Inferior parietal cortex (tissue), 1 donor: ENCODE measurements at regions not wholly inside any gene's neighbourhood (a gene's known extent, or its start where the extent isn't known, plus 50 kb on each side); places are given as distances from the start of the nearest gene placed in this dataset.
"Not testable (repeated sequence)": the region's sequence is repeated elsewhere in the genome, so short reads cannot be mapped to it uniquely, and the experiment has no call there.

Experiments
- DNase-seq: peaks from one replicate; pipeline ENCODE4 v3.0.0-alpha.2; 2016; ENCODE audit errors: extremely low spot score

DNA sequence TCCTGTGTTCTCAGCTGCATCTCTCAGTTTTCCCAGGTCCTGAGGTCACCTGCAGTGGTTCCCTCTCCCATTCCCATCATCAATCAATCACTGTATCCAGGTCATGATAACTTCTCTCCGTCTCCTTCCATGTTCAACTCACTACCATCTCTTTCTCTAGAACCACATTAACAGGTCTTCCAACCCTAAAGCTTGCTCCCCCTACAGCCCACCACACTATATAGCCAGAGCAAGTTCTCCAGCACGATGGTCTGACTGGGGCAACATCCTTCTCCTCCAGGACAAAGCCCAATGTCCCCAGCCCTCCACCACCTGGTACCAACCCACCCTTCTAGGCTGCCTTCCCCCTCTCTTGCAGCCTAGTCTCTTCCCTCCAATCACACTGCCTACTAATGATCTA lies 241.6 kb downstream of the CDK5RAP2 start:
- no peak for DNase-seq

DNA sequence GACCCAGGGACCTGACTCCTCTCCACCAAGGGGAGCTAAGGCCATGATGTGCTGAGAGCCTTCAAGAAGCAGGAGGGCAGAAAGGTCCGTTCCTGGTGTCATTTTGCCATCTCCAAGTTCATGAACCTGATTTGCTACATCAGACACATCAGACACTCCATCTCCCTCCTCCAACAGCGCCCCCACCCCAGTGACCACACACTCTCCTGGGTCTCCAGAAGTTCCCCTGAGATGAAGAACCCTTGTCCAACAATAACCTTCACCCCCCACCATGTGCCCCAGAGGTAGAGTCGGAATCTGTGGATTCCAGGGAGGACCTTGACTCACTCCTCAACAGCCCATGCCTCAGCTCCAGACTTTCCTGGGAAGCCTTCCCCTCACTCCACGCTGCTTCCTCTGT lies 242.8 kb downstream of the CDK5RAP2 start:
- no peak for DNase-seq

DNA sequence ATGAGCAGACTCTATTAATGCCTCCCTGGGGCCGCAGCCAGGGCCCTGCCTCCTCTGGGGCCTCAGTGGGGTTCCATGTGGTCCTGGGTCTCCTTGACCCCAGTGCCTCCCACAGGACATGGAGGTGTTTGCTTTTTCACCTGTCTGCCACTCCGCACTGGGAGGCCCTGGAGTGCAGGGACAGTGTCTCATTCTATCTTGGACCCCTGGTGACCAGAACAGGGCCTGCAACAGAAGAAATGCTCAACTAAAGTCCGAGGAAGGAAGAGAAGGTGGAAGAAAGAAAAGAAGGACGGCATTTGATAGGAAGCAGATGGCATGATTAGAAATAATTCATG lies 243.2 kb downstream of the CDK5RAP2 start:
- no peak for DNase-seq

DNA sequence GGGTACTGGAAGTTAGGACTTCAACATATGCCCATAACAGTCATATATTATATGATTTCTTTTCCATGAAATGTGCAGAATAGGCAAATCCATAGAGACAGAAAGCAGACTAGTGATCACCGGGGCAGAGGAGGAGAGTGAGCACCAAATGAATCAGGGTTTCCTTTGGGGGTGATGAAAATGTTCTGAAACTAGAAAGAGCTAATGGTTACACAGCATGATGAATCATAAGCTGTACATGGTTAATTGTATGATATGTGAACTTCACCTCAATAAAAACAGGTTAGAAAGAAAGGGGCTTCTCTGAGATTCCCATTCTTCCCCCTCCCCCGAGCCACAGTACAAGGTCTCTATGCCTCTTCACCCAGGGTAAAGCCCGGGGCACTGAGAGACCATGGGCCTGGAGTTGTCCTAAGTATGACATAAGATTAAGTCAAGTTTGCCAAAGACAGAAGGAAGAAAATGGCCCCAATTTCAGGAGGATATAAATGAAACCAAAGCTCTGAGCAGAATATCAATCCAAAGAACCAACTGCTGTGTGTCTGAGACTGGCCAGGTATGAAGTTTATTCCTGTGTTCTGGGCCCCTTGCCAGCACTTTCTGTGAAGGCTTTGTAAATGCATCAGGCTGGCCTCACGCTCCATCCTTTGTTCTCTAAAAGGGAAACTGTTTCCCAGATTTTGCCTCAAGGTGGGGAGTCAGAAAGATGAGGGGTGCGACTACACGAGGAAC lies 243.8 kb downstream of the CDK5RAP2 start:
- no peak for DNase-seq

DNA sequence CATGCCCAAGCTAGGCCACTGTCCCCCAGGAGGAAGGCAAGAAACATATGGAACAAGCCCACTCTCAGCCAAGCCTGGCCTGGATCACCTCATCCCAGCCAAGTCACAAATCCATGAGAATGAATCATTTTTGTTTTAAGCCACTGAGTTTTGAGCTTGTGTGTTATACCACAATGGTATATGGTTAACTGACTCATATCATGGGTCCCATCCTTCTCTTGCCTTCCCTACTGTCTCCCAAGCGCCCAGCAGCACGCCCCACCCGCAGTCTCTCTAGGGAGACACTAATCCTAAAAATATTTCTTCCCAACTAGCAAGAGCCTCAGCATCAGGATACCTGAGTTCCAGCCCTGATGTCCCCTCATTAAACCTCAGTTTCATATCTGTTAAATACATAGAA lies 248.1 kb downstream of the CDK5RAP2 start:
- no peak for DNase-seq

DNA sequence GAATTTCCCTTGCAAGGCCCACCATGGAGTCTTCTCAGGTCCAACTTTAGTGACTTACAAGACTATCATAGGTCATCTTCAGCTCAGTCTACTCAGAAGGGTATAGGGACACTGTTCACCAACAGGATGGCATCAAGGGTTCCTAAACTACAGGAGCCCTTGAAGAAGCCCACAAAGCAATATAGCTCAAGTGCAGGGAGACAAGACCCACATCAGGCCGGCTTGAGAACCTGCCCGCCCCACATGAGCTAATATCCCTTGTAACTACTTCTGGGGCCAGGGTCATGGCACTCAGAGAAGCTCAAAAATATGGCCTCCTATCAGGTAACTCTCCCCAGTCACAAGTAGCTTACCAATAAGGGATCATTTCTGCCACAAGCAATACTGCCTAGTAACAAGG lies 249.9 kb downstream of the CDK5RAP2 start:
- no peak for DNase-seq

DNA sequence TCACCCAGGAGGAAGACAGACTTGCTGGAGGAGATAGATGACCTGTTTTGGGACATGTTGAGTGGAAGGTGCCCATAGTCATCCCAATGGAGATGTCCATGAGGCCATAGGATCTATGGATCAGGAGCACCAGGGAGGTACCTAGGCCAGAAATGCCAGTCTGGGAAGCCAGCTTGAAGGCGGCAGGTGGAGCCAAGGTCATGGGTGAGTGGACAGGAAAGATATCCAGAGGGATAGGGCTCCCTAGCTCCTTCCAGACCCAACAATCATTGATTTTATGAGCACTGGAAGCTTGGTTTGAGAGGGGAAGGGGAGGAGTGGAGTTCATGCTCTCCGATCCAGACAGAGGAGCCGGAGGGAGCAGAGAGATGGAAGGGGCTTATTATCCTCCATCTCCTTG lies 252.6 kb downstream of the CDK5RAP2 start:
- DNase-seq: no peak

DNA sequence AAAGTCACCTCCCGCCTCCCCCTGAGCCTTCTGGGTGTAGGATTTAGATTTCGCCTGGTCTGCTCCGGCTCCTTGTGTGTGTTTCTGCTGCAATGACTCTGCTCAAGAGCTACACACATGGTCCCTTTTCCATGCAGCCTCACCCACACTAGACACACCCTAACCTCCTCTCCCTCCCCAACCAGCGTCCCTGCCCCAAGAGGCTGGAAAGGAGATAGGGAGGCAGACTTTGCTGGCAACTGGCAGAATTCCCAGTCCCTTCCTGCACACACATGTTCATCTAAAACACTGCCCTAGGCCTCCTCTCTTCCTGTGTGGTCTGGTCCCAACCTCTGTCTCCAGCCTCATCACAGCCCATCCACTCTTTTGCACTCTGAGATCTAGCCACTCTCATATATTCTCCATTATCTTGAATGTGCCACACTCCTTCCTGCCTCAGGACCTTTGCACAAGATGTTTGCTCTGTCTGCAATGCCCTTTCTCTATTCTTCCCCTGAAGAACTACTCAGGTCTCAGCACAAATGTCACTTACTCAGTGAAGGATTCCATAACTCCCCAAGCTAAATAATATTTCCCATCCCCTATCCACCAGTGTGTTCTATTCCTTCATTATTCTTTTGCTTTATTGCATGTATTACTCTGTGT lies 253.8 kb downstream of the CDK5RAP2 start:
- no peak for DNase-seq

DNA sequence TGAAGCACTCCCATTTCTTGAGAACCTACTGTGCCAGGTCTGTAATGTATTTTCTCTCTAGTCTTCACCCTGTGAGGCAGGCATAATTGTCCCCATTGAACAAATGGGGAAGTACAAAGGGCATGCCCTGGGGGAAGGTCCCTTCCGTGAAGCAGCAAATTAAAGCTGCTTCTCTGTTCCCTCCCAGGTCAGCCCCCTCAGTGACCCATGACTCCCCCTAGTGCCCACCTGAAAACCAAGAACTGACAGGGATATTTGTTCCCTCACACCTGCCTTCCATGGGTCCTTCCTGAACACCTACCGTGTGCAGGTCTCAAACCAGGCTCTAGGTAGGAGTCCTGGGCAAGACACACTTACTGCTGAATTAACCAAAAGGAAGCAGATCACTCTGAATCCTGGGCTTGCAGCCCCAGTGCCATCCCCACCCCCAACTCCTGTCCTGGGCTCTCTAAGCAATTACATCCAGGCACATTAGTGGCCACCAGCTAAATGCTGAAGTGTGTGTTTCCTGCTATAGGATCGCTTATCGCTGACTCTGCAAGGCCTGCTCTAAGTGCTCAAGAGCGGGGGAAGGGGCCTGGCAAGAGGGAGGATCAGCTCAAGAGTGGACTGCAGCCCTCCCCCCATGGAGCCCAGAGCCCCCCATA lies 254.8 kb downstream of the CDK5RAP2 start:
- DNase-seq: no peak

DNA sequence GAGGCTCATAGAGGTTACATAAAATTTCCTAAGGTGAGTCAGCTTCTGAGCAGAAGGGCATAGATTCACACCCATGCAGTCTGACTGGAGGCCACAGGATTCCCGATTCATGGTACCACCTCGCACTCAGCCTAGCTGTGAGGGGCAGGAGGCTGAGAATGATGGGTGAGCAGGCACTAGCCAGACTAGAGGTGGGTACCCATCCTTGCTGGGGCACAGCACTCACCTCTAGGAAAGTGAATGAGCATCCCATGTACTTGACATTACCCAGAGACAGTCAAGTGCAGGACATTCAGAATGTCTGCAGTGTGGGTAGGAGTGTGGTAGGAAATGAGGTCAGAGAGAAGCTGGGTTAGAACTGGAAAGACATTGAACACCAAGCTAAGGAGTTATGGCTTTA lies 255.5 kb downstream of the CDK5RAP2 start:
- DNase-seq: no peak

DNA sequence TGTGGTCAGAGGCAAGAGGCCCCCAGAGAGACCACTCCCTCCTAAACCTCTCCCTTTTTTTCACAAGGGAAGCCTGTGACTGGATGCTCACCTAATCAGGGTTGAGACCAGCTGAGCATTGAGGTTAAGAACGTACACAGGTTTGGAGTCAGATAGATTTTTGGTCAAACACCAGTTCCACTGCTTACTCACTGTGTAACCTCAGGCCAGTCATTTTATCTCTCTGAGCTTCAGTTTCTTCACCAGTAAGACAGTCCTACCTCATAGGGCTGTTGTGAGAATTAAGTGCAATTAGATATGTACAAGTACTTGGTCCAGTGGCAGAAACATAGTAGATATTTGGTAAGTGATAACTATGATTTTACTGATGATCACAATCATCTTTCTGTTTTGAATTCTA lies 256.8 kb downstream of the CDK5RAP2 start:
- no peak for DNase-seq

DNA sequence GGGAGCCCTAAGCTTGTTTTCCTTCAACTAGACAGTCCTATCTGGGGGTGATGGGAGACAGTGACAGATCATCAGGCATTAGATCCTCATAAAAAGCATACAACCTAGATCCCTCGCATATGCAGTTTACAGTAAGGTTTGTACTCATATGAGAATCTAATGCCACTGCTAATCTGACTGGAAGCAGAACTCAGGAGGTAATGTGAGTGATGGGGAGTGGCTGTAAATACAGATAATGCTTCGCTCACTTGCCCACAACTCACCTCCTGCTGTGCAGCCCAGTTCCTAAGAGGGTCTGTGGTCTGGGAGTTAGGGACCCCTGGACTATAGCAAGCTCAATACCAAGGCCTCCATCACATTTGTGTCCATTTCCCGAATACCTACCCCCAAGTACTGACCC lies 260.5 kb downstream of the CDK5RAP2 start:
- DNase-seq: no peak

DNA sequence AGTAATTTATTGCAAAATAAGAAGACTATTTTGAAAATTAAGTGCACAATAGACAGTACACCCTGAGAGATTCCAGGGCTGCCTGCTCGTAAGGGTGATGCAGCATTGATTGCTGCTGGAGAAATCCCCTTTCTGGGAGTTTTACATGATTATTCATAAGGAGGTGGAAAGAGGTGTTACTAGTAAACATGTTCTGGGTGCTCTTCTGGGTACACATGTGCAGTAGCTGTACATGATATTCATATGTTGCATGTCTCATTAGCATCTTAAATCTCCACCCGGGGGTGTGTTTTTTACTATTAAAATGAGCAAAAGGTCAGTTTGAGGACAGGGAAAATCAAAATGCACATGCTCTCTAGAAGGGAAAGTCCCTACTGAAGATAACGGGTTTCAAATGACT lies 264.8 kb downstream of the CDK5RAP2 start:
- DNase-seq: no peak

DNA sequence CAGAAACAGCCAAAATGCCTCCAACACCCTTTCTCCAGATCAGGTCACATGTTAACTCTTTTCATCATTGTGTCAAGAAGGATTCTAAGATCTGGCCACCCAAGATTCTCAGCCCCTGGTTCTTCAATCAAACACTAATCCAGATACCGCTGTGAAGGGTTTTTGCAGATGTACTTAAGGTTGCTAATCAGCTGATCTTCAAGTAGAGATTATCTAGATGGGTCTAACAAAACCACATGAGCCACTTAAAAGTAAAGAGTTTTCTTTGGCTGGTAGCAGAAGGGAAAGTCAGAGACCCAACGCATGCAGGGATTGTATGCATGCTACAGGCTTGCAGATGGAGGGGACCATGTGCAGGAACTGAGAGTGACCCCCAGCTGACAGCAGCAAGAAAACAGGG lies 267.9 kb downstream of the CDK5RAP2 start:
- no peak for DNase-seq

DNA sequence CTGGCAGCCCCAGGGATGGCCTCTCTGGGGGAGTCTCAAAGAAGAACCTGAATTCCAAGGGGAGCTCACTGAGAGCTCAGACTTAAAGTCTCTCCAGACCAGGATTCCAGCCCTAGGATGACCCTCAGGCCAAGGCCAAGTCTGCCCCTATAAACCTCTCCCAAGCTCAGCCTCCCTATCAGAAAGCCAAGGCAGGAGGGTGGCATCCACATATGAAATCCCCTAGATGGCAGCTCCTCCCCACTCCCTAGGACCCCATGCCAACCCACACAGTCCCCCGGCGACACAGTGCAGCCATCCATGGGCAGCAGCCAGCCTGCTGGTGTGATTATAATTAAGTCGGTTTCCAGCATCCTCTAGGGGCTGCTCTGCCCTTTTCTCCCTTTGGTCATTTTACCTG lies 269.9 kb downstream of the CDK5RAP2 start:
- DNase-seq: no peak

DNA sequence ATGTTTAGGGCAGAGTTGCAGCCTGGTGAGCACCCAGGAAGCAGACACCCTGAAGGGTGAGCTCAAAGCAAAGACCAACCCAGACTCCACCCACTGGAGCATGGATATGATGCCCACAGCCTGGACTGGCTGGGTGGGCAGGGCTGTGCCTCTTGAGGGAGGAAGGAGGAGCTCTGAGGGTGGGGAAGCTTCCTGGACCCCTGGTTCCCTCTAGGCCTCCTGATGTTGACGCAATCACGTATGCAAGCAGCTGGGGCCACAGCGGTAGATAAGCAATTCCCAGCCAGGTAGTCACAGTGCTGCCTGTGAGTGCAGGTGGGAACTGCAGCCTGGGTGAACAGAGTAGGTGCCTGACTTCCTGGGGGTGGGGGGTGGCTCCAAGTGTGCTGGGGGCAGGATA lies 271.5 kb downstream of the CDK5RAP2 start:
- no peak for DNase-seq

DNA sequence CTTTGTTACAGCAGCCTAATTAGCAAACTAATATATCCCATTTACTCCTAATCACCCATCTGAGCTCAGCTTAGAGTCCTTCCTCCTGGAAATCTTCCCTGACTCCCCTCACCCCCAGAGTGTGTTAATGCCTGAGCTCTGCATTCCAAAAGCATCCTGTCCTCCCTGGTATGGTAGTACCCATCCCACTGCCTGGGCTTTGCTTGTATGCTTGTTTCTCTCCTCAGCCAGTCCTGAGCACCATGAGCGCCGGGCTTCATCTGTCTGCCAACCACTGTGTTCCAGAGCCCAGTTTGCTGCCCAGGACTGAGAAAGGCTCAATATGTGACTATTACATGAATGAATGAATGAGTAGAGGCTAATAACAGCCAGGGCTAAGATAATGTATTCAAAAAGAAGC lies 272.4 kb downstream of the CDK5RAP2 start:
- DNase-seq: no peak

DNA sequence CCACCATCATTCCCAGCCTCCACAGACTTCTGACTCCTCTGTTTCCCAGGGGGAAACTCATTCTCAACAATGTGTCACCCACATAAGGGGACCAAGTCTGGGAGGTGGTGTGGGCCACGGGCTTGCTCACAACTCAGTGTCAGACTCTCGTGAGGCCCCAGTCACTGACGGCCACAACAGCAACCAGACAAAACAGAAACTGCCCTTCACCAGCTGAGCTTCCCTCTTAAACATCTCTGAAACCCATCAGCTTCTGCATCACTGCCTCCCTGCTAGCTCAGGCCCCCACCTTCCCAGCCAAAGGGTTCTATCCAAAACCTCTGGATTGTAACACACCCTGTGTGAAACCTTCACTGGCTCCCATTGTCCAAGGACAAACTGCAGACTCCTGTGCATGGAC lies 273.4 kb downstream of the CDK5RAP2 start:
- no peak for DNase-seq

DNA sequence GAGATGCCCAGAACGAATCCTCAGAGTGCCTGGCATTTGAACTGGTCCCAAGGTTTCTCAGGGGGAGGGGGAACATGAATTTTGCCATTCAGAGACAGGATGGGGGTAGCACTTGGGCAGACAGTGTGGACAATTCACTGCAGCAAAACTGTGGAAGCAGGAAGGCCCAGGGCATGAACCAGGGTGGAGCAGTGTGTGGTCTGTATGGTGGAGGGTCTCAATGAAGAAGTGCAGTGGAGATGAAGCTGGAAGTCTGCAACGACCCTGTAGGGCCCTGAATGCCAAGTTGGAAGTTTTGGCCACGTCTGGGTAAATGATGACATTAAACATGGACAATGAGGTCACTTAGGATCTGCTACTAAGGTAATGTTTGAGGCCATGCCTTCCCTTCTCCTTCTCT lies 273.9 kb downstream of the CDK5RAP2 start:
- no peak for DNase-seq

DNA sequence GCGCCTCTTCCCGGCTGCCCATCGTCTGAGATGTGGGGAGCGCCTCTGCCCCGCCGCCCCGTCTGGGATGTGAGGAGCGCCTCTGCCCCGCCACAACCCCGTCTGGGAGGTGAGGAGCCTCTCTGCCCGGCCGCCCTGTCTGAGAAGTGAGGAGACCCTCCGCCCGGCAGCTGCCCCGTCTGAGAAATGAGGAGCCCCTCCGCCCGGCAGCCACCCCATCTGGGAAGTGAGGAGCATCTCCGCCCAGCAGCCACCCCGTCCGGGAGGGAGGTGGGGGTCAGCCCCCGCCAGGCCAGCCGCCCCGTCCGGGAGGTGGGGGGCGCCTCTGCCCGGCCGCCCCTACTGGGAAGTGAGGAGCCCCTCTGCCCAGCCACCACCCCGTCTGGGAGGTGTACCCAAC lies 275.1 kb downstream of the CDK5RAP2 start:
- DNase-seq: not testable (repeated sequence)

DNA sequence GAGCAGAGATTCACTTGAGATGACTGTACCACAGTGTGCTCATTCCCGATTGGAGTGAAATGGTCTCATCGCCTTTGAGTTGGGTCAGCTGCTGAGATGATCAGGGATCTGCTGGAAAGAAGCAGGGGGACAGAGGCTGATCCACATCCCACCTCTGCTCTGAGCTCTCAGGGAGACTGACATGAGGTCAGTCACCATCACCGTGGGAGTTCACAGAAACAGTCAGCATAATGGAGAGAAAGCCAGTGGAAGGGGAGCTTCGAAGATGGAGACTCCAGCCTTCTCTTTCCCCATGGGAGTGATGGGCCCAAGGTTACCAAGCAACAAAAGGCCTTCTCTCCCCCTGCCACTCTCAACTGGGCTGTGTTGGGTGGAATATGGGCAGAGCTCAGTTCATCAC lies 276.4 kb downstream of the CDK5RAP2 start:
- DNase-seq: no peak

DNA sequence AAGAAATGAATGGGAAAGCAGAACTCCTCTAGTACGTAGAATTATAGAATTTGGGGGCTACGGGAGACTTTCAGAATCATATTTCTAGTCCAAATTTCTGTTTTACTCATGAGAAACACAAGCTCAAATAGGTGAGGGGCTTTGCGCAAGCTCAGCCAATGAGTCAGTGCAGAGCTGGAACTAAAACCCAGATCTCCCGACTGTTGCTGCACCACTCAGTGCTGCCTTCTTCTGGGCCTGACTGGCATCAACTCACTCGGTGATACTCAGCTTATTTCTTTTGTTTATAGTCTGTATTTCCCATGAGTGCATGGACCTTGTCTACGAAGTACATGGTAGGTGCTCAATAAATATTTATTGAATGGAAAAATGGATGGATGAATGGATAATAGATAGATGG lies 280.2 kb downstream of the CDK5RAP2 start:
- no peak for DNase-seq

DNA sequence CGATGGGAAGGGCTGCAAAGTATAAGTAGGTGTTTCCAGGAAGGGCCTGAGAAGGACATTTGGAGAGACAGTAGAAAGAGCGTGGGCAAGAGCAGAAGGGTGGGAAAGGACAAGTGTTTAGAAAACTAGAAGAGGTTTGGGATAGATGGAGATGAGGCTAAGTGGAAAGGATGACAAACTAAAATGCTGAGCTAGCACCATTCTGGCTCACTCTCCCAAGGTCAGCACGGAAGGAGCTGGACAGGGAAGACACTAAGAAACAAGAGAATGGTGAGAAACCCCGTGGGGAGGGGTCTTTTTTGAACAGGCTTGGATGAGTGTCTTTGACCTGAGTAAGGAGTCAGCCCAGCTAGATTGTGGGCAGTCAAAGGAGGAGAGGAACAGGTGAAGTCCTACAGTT lies 286.0 kb downstream of the CDK5RAP2 start:
- DNase-seq: no peak
